ENCODE measurements at regions not wholly inside any gene's neighbourhood (a gene's known extent, or its start where the extent isn't known, plus 50 kb on each side); places are given as distances from the start of the nearest gene placed in this dataset.

DNA sequence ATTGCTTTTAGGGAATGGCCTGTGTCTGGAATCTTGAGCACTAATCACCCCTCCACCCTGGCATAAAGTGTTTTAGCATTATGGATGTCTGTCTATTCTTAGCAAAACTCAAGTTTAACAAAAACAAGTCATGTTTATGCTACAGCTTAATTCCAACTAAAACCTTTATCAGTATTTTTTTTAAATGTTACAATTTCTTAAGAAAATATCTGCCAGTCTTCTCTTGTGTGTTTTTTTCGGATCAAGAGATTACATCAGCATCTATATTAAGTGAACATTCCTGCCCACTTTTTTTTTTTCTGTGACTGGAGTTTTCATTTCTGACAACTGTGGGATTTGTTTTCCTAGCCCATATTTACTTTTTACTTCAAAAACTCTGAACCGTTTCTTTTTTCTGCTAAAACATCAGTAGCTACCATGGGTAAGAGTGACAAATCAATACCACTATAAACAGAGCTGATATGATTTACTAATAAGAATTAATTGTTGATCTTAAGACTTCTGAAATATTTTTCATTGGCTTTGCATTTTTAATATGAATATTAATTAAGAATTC lies 94.3 kb downstream of the EDN1 start:
- DNase-seq, result no peak

DNA sequence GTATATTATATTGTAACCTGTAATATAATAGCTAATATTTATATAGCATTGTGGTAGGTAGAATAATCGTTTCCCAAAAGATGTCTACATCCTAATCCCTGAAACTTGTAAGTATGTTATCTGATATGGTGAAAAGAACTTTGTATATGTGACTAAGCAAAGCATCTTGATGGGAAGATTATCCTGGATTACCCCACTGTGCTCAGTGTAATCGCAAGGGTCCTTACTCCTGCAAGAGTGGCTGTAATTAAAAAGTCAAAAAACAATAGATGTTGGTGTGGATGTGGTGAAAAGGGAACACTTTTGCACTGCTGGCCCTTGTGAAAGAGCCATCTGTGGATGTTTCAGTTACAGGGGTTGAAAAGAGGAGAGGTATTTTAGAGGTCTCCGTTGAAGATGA lies 95.2 kb downstream of the EDN1 start:
- no peak for DNase-seq

DNA sequence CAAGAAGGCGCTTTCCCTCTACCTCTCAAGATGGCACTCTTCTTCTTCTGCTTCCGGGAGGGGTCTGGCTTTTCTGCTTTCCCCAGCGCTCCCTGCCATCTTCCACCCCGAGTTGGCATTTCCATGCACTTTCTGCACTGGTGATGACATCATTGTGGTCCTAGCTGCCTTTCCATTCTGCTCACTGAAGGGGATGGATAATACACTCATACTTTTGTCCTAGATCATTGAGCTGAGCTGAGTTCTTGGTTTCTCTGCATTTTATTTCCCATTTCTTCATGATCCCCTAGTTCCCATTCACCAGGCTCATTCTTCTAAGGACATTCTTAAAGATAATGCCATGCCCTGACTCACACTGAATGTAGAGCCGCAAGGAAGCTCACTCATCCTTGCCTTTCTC lies 96.7 kb downstream of the EDN1 start:
- DNase-seq, result no peak

DNA sequence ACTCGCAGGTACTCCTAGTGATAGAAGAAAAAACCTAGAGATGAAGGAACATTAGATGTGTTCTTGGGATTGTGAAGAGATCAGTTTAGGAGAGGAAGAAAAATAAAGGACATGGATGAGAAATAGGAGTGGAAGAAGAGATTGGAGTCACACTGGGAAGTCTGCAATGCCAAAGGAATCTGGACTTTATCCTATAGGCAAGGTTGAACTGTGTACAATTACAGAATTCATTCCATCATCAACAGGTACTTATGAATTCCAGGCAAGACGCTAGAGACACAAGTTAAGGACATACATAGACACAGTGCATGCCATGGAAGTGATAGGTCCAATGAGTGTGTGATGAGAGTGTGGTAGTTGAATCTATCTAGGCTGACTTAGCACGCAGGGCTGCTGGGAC lies 101.3 kb downstream of the EDN1 start:
- DNase-seq, result no peak

DNA sequence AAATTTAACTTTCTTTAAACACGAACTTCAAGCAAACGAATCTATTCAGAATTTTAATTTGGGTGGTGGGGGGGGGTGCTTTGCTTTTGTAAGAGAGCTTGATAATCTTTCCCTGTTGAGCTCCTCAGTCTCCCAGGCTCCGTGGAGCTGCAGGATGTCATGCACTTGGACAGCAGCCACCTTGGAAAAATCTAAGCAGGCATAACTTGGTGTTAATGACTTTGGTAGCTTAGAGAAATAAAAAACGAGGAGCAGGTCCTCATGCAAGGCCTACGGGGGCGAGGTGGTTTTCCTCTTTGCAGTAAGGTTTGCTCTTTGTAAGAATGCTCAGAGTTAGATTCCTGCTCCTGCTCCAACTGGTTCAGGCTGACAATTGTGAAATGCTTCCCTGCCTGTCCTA lies 102.3 kb downstream of the EDN1 start:
- DNase-seq, result no peak

DNA sequence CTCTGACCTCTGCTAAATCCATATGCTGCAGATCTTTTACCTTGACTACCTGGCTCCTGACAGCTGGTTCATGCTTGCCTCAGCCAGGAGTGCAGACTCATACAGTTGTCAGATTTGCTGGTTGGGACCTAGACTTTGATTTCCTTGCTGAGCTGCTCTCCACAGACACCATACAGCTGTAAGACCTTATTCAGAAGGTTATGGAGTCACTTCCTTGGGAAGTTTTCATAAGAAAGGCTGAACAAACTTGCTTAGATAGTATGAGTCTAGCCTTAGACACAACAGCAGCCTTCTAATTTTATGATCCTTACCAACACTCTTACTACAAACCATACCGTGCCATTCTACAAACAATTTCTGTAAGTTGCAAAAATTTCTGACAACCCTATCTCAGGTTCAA lies 102.9 kb downstream of the EDN1 start:
- no peak for DNase-seq

DNA sequence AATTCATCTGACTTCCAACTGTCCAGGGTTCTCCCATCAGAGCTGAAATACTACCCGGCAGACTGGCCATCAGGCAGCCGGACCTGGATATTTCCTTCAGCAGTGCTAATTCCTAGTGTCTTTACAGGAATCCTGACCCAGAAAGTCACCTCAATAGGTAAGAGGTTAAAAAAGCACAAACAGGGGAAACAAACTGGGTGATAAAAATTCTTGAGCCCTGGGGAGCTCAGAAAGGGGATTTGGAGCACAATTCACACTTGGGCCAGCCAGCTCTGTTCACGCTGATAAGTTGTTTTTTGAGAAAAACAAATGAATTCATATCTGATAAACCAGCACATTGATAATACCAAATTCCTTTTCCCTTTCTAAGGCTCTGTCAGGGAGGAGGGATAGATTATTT lies 104.0 kb downstream of the EDN1 start:
- DNase-seq, result no peak

DNA sequence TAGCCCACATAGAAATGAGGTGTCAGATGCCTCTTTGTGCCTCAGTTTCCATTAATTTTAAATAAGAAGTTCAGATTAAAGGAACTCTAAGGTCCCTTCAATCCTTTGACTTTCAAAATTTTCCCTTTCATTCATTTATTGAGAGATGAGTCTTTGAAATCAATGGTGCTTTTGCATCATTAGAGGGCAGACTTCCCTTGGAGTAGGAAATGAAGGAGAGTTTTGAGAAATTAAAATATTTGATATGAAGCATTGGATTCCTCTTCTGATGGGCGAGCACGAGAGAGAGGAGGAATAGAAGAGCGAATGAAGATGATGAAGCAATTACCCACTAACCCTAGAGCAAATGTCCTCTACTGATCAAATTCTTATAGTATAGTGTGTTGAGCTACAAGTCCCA lies 105.7 kb downstream of the EDN1 start:
- no peak for DNase-seq

DNA sequence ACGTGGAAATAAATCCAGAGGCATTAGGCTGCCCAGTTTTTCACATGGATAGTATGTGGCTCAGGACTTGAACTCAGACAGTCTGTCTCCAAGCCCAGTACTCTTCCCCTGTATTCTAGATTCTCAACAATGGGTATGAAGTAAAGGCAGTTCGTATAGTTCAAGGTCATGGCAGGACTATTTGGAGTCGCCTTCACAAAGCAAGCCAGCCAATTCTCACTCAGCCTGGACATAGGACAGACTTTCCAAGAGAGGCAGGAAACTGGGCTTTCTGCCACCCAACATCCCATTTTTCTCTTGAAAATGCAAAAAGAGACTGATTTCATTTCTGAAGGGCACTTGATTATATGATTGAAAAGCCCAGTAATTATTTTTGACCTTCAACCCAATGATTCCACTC lies 111.0 kb downstream of the EDN1 start:
- no peak for DNase-seq

DNA sequence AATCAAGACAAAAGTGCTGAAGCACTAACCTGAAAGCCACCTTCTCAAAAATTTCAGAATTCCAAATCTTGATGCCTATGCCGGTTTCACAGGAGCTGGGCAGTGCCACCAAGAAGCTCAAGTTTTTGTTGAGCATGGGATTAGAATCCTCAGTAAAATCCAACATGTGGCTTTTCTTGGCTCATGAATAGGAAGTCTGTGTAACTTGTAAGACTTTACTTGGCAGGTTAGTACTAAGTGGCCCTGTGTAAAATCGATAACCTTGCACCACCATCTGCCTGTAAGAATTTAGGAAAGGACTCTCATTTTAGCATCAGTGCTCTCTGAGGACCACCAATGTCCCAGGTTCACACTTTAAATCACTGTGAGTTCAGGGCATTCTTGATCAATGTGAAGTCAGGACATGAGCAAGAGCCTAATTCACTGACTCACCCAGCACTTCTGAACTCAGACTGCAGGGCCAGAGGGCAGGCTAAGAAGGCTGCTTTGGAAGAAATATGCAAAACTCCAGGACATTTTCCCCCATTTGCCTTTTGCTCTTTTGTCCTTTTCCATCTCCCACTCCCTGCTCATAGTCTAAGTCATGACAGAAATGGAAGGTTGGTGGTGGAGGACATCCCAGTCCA lies 113.2 kb downstream of the EDN1 start:
- DNase-seq, result no peak

DNA sequence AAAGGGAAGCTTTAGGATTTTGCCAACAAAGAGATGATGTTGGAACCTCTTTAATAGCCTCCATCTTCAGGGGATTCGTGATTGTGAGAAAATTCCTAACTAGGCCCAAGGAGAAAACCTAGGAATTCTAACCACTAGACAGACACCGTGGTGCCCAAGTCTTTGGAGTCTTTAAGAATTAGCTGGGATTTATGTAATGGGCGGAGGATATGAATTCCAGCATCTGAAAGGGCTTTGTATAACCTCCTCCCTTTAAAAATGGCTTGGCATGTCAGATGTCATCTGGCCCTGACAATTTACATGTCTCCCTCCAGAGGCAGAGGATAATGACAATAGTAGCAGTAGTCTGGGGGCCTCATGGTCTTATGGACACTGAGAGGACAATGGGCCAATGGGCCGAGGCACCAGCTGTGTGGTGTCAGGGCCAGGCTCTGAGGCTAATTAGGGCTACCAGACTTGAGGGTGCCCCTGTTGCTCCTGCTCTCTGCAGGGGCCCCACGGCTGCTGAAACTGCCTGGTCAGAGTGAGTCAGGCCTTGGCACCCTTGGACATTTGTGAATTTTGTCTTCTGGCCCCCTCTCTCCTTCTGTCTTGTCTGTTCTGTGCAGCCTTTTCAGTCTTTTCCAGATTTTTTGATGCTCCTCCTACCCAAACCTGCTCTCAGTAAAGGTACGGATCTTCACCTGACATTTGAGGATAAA lies 113.9 kb downstream of the EDN1 start:
- DNase-seq, result no peak

DNA sequence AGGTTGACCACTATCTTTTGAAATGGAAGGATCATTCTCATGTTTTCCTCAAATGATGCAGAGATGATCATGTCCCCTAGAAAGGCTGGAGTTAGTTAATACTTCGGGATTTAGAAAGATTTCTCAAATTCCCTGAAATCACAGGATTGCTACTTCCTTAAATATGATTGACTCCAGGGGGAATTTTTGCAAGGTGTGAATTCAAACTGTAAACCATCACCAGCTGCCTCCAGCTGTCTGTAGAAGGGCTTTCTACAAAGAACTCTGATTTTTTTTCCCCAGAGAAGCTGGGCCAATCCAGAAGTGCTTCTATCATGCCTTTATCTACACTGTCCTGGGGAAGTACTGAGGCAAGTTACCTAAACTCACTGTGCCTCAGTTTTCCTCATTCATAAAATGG lies 114.5 kb downstream of the EDN1 start:
- DNase-seq, result no peak

DNA sequence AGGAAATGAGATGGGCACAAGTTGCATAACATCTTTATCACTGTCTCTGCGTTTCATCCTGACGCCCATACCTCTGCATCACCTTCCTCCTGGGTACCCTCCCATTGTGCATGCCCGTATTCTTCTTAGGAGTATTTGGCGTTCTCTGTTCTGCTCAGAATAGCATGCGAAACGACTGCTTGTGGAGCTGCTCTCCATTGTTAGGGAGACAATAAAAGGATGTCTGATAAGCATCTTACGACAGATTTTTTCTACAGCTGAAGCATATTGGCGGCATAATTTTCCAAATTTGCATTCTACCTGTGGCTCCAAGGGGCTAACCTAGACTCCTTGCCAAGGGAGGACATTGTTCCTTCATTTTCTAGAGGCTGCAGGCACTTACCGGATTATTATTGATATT lies 118.6 kb downstream of the EDN1 start:
- DNase-seq, result no peak

DNA sequence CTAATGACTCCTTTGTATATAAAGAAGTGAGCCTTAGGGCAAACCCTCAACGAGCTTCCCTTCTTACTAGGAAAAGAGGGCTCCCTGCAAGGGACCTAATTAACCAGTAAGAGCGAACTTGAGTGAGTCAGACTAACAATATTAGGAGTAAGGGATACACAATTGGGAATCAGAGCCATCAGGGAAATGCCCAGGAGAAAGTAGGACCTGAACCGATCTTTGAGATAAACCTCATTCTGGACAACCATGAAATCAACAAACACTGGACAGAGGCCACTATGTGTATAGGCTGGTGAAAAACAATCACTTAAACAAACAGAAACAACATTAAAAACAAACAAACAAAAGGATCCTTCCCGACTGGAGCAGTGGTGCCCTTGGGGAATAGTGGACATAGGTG lies 120.8 kb downstream of the EDN1 start:
- DNase-seq, result no peak

DNA sequence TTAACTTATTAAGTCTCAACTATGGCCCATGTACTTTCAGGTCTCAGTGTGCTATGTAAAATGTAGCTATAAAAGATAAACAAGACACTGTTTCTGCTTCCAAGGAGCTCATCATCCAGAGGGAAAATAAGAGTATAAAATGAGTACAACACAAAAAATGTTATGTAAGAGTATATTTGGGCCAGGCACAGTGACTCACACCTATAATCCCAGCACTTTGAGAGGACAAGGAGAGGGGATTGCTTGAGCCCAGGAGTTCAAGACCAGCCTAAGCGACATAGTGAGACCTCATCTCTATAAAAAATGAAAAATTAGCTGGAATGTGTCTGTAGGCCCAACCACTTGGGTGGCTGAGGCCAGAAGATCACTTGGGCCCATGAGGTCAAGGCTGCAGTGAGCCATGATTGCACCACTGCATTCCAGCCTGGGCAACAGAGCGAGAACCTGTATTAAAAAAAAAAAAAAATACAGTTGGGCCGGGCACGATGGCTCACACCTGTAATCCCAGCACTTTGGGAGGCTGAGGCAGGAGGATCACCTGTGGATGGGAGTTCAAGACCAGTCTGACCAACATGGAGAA lies 124.0 kb downstream of the EDN1 start:
- no peak for DNase-seq

DNA sequence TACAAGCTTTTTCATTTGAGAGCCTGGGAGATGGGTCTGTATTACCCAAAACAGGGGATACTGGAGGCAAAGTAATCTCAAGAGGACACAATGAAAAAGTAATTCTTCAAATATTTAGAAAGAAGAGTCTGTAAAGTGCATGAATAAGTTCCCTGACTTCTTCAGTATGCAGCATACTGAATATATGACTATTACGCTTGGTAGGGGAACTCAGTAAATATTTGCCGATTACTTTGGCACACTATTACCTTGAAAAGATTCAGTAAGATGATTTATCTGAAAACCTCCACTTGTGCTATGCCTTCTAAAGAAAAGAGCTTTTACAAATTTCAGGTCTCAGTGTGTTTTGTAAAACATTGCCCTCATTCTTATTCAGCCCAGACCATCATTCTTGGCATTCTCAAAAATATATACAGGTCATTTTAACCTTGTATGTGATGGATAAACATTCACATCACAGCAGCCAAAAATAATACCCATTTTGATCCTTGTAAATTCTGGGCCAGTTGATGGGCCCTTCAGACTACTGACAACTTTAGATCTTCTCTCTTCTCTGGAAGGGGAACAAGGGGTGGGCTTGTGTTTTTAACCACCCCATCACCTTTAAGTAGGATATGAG lies 125.9 kb downstream of the EDN1 start:
- DNase-seq, result no peak

DNA sequence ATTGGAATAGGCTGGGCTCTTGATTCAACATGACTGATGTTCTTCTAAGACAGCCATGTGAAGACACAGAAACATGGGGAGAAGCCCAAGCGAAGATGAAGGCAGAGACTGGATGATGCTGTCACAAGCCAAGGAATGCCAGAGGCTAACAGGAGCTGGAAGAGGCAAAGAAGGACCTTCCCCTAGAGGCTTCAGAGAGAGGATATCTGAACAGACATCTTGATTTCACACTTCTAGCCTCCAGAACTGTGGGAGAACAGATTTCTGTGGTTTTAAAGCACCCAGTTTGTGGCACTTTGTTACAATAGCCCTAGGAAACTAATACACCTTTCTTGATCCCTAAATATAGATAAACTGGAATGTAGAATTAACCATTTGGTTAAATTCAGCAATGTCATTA lies 127.0 kb downstream of the EDN1 start:
- DNase-seq, result no peak

DNA sequence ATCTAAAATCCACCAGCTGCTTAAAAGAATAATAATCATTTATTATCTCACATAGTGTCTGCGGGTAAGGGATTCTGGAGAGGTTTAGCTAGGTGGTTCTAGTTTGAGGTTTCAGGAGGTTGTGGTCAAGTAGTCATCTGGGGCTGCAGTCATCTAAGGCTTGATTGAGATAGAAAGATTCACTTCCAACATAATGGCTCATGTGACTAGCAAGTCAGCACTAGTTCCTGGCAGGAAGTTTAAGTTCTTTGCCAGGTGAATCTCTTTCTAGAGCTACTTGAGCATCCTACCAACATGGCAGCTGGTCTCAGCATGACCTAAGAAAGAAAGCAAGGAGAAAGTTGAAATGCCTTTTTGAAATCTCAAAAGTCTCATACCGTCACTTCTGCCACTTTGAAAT lies 128.8 kb downstream of the EDN1 start:
- no peak for DNase-seq

DNA sequence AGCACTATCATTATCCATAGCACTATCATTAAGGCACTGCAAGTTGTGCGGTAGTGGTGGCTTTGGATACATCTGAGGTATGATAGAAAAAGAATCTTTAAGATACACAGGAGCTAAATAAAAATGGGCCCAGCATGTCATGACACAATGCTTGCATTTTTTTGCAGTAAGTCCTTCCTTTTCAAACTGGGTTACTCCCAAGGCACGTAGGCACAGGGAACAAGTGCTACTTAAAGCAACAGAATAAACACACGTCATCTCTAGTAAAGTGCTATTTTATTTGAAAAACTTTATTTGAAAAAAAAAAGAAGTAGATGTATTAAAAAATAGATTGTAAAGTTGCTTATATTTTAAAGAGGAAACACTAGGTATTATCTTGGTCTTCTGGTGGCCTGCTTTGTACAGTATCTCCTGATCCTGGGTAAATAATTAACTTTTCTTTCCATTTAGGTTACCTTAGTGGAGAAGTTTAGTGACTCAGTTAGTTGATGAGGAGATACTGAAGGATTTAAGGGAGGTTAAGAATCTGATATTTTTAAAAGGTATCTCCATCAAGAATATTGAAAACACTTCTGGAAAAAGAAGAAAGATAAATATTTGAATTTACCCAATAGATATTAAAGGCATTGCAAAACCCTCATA lies 129.6 kb downstream of the EDN1 start:
- no peak for DNase-seq

DNA sequence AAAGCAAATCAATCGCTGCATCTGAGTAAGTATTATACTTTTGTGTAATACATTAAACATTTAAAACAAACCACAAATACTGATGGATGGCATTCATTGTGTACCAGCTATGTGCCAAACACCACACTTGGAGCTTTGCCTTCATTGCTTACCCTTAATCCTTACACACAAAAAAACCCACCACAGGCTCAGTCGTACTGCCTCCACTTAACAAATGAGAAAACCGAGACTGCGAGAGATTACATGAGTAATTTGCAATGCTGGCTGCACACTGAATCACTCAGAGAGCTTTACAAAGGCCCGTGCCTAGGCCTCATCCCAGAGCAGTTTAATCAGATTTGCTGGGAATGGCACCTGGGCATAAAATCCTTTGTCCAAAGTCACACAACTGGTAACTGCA lies 130.5 kb downstream of the EDN1 start:
- no peak for DNase-seq

DNA sequence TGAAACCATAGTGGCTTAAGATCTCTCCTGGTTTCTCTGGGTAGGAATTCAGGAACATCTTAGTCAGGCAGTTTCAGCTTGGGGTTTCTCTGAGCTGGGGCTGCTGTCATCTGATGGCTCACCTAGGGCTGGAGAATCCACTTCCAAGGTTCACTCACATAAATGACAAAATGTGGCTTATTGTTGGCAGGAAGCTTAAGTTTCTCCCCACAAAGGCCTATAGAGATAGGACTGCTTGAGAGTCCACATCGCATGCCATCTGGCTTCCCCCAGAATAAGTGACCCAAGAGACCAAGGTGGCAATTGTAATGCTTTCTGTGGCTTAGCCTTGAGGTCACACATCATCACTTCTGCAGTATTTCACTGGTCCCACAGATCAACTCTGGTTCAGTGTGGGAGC lies 131.4 kb downstream of the EDN1 start:
- no peak for DNase-seq

DNA sequence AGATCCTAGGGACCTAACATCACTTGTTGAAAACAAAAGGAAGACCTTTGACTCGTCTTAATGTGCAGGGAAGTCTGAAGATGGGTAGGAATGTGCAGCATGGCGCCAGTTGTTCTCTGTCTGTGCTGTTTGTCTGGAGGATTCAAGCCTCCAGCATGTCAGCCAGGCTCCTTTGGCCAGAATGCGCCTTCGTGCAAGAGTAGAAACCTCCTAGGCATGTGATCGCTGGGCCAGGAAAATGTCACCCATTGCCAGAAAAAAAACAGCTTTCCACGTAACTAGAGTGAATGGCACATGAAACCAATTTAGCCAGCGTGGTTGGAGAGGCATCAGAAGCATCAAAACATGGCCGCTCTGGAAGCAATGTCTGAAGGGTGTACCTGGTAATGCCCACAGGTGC lies 132.7 kb downstream of the EDN1 start:
- DNase-seq, result no peak

DNA sequence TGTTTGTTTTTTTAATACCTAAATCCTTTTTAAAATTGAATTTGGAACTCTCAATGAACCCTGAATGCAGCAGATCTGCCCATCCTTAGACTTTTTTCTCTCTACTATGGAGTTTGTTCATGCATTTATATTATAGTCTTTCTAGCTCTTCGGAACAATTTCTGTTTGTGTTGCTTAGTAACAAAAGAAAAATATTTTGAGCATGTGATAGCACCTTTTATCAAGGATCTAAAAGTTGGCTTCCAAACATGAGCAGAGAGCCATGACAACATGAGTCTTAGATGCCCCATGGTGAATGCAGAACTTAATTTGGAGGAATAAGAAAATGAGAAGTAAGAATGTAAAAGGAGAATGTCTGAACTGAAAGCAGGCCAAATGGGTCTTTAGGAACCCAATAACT lies 133.7 kb downstream of the EDN1 start:
- no peak for DNase-seq

DNA sequence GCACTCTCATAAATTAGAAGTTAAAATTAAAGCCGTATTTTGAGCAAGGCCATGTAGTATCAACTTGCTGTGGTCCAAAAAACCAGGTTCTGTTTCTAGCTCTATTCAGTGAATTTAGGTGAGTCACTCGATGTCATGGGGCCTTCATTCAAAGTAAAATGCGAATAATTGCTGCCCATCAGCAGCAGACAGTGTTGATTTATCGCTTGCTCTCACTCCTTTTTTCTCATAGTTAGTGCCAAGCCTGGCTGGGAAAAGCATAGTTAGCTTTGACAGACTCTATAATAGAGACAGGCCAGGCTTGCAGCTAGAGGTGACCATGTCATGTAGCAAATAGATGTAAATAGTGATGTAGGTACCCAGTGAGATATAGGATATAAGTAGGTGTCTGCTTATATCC lies 136.0 kb downstream of the EDN1 start:
- DNase-seq, result no peak
